Stomach (tissue), 8 donors: ENCODE measurements at regions not wholly inside any gene's neighbourhood (a gene's known extent, or its start where the extent isn't known, plus 50 kb on each side); places are given as distances from the start of the nearest gene placed in this dataset.

Experiments used
- DNase-seq, 2 donors: peaks; one replicate each; pipeline versions ENCODE4 v3.0.0 to v3.0.0-alpha.2; 2013 to 2019
- H3K27ac ChIP-seq, 5 donors: fragments of 200-600 bp in 4 of 5; sonication (generic) in 4 of 5; one replicate each; pipeline ENCODE4 v1.5.1; 2013 to 2019; ENCODE audit warnings: mild to moderate bottlenecking in 1 of 5, moderate library complexity in 1 of 5
- H3K27me3 ChIP-seq, 3 donors: fragments of 200-600 bp; sonication (generic); one replicate each; pipeline ENCODE4 v1.5.1; 2017 to 2019; ENCODE audit warnings: mixed run types in 1 of 3
- H3K36me3 ChIP-seq, 4 donors: fragments of 200-600 bp; sonication (generic); 1 replicate in 3 of 4; 2 replicates in 1 of 4; pipeline ENCODE4 v1.5.1; 2016 to 2019
- H3K4me1 ChIP-seq, 4 donors: fragments of 200-600 bp; sonication (generic); one replicate each; pipeline ENCODE4 v1.5.1; 2016 to 2019
- H3K4me3 ChIP-seq, 4 donors: fragments of 200-600 bp; sonication (generic) in 3 of 4; one replicate each; pipeline ENCODE4 v1.5.1; 2016 to 2019; ENCODE audit warnings: mild to moderate bottlenecking in 1 of 4
- H3K9me3 ChIP-seq, 4 donors: fragments of 200-600 bp; sonication (generic); one replicate each; pipeline ENCODE4 v1.5.1; 2016 to 2019
- CTCF ChIP-seq, 7 experiments: fragments of 450-650 bp in 4 of 7; fragments of 200-600 bp in 3 of 7; sonication (generic) in 3 of 7; IDR thresholded peaks; one replicate each; pipeline ENCODE4 v1.5.1; 2016 to 2019; ENCODE audit warnings: antibody characterized with exemption in 7 of 7, control low read depth in 2 of 7, mild to moderate bottlenecking in 1 of 7
- EP300 ChIP-seq: sonication (generic); formaldehyde crosslinking; IDR thresholded peaks from one replicate; pipeline ENCODE4 v1.6.1; 2017; ENCODE audit warnings: antibody characterized with exemption
- POLR2A ChIP-seq, 4 donors: fragments of 450-650 bp; IDR thresholded peaks; one replicate each; pipeline ENCODE4 v1.6.1; 2016; ENCODE audit warnings: antibody characterized with exemption in 4 of 4, control low read depth in 2 of 4, mild to moderate bottlenecking in 1 of 4, moderate library complexity in 1 of 4
- POLR2AphosphoS5 ChIP-seq, 3 donors: sonication (generic); formaldehyde crosslinking; IDR thresholded peaks; one replicate each; pipeline ENCODE4 v1.6.1; 2016; ENCODE audit warnings: antibody characterized with exemption in 3 of 3
- WGBS, 5 donors: extraction: QIAGEN DNeasy Blood & Tissue Kit in 3 of 5; methylation state at CpG; one replicate each; pipeline versions ENCODE4 v1.1.5 to v1.1.7; 2013 to 2018; 5-methylcytosine and 5-hydroxymethylcytosine counted together
- intact Hi-C: fragments of 100-400 bp; cut with DNase I; formaldehyde crosslinking; loops from one replicate; pipeline ENCODE4 v1.15.1; 2023; ENCODE audit warnings: low total_unique reads
- donor health status: healthy with polysubstance abuse.
- donor health status: Bipolar disorder and iron deficiency.
- donor health status: healthy.

GRCh38 chr1:2880086-2880485 is 78.6 kb upstream of the TTC34 start:
- Histone ChIP-seq H3K36me3 (no peaks in the 10 kb centered on the region), H3K4me1 (peaks cover 6 to 12% (median 12%) of the 10 kb centered on the region in 4 donors), H3K27me3 (peaks cover 0 to 57% (median 7%) of the 10 kb centered on the region in 3 donors), H3K4me3 (no peak overlapping the region), H3K9me3 (no peaks in the 10 kb centered on the region), H3K27ac (no peak overlapping the region)
- 68 to 96% (median 78%) methylated on average over 4 to 12 of the region's 12 CpGs for WGBS, 5 donors
- no peak for DNase-seq
- intact Hi-C loops, result no loop called here
- TF ChIP-seq CTCF (IDR thresholded peaks at IDR 0.05) (no peak), EP300 (no peak), POLR2AphosphoS5 (IDR thresholded peaks at IDR 0.05) (no peak), POLR2A (IDR thresholded peaks at IDR 0.05) (no peak)

- H3K27ac ChIP-seq, result no peak overlapping the region
- H3K27me3 ChIP-seq, result peaks cover 0 to 50% (median 4%) of the 10 kb centered on the region in 3 donors
- peaks cover 0 to 5% (median 5%) of the 10 kb centered on the region in 4 donors for H3K4me1 ChIP-seq
- no peak for DNase-seq
- H3K4me3 ChIP-seq, result no peak overlapping the region
- WGBS, 5 donors, result 87 to 91% (median 90%) methylated on average over 13 to 15 of the region's 15 CpGs
- intact Hi-C loops, result no loop called here
- H3K36me3 ChIP-seq, result no peaks in the 10 kb centered on the region
- no peaks in the 10 kb centered on the region for H3K9me3 ChIP-seq
- no peak for TF ChIP-seq EP300
- TF ChIP-seq POLR2A (IDR thresholded peaks at IDR 0.05), result no peak
- TF ChIP-seq POLR2AphosphoS5 (IDR thresholded peaks at IDR 0.05), result no peak
- no peak for TF ChIP-seq CTCF (IDR thresholded peaks at IDR 0.05)
Measured at GRCh38 chr1:2880812-2881295, 79.4 kb upstream of the TTC34 start.

- TF ChIP-seq CTCF (IDR thresholded peaks at IDR 0.05) (no peak), POLR2A (IDR thresholded peaks at IDR 0.05) (no peak), POLR2AphosphoS5 (IDR thresholded peaks at IDR 0.05) (no peak), EP300 (no peak)
- WGBS, 5 donors, result 73 to 100% (median 80%) methylated on average over 1 to 15 of the region's 15 CpGs
- Histone ChIP-seq H3K4me3 (no peak overlapping the region), H3K36me3 (no peaks in the 10 kb centered on the region), H3K27me3 (peaks cover 0 to 50% (median 0%) of the 10 kb centered on the region in 3 donors), H3K27ac (no peak overlapping the region), H3K9me3 (no peaks in the 10 kb centered on the region), H3K4me1 (no peaks in the 10 kb centered on the region)
- no peak for DNase-seq
- intact Hi-C loops, result no loop called here
Measured at GRCh38 chr1:2881556-2881955, 80.1 kb upstream of the TTC34 start.

- intact Hi-C loops, result no loop called here
- H3K36me3 ChIP-seq, result no peaks in the 10 kb centered on the region
- H3K27ac ChIP-seq, result no peak overlapping the region
- H3K27me3 ChIP-seq, result peaks cover 0 to 65% (median 0%) of the 10 kb centered on the region in 3 donors
- WGBS, 5 donors, result 56 to 64% (median 60%) methylated on average over 27 to 40 of the region's 40 CpGs
- H3K9me3 ChIP-seq, result no peaks in the 10 kb centered on the region
- peak in 1 of 2 donors; percentile 28 for DNase-seq
- H3K4me3 ChIP-seq, result no peak overlapping the region
- H3K4me1 ChIP-seq, result no peaks in the 10 kb centered on the region
- TF ChIP-seq EP300 (no peak), POLR2A (IDR thresholded peaks at IDR 0.05) (no peak), CTCF (IDR thresholded peaks at IDR 0.05) (no peak), POLR2AphosphoS5 (IDR thresholded peaks at IDR 0.05) (no peak)
Measured at GRCh38 chr1:2882966-2883696, 81.6 kb upstream of the TTC34 start.
